ENCODE measurements at regions not wholly inside any gene's neighbourhood (a gene's known extent, or its start where the extent isn't known, plus 50 kb on each side); places are given as distances from the start of the nearest gene placed in this dataset.

GRCh38 chr15:58260205-58260724 is 122.1 kb downstream of the AQP9 start:
- TF ChIP-seq CTCF (IDR thresholded peaks at IDR 0.05; ENCODE audit: insufficient read depth, low read length, missing control alignments): no peak
- ChIA-PET POLR2A (no interaction called here), CTCF (interaction anchor here (1.2 kb wide), 1 partner anchor 9 kb away, joined by 5 read pairs; no protein-coding TSS in a partner anchor)
- H3K4me3 ChIP-seq (ENCODE audit: low read depth, low read length): no peak overlapping the region
- no peak for DNase-seq (ENCODE audit: low read depth, low spot score)

- CTCF ChIA-PET: no interaction called here
- no peak overlapping the region for H3K4me3 ChIP-seq (ENCODE audit: low read depth, low read length)
- TF ChIP-seq CTCF (IDR thresholded peaks at IDR 0.05; ENCODE audit: insufficient read depth, low read length, missing control alignments): no peak
- DNase-seq (ENCODE audit: low read depth, low spot score): no peak
- POLR2A ChIA-PET: no interaction called here
Observed at GRCh38 chr15:58260725-58261267, 122.6 kb downstream of the AQP9 start.

- ChIA-PET POLR2A (no interaction called here), CTCF (no interaction called here)
- no peak for DNase-seq (ENCODE audit: low read depth, low spot score)
- no peak overlapping the region for H3K4me3 ChIP-seq (ENCODE audit: low read depth, low read length)
- TF ChIP-seq CTCF (IDR thresholded peaks at IDR 0.05; ENCODE audit: insufficient read depth, low read length, missing control alignments): no peak
Observed at GRCh38 chr15:58261368-58261767, 123.2 kb downstream of the AQP9 start.

- TF ChIP-seq CTCF (IDR thresholded peaks at IDR 0.05; ENCODE audit: insufficient read depth, low read length, missing control alignments): no peak
- ChIA-PET CTCF (no interaction called here), POLR2A (no interaction called here)
- DNase-seq (ENCODE audit: low read depth, low spot score): no peak
- no peak overlapping the region for H3K4me3 ChIP-seq (ENCODE audit: low read depth, low read length)
Observed at GRCh38 chr15:58264053-58264971, 126.1 kb downstream of the AQP9 start.

GRCh38 chr15:58267051-58267450 is 128.9 kb downstream of the AQP9 start:
- POLR2A ChIA-PET: no interaction called here
- DNase-seq (ENCODE audit: low read depth, low spot score): no peak
- no peak overlapping the region for H3K4me3 ChIP-seq (ENCODE audit: low read depth, low read length)
- CTCF ChIA-PET: interaction anchor here (1.2 to 2.0 kb wide), 4 partner anchors 39 to 1262 kb away, joined by 3 to 7 read pairs (median 4); partner anchors contain the start of gene MINDY2
- no peak for TF ChIP-seq CTCF (IDR thresholded peaks at IDR 0.05; ENCODE audit: insufficient read depth, low read length, missing control alignments)

- no peak for DNase-seq (ENCODE audit: low read depth, low spot score)
- H3K4me3 ChIP-seq (ENCODE audit: low read depth, low read length): no peak overlapping the region
- CTCF ChIA-PET: interaction anchor here (0.8 to 3.0 kb wide), 14 partner anchors 9 to 501 kb away, joined by 3 to 11 read pairs (median 4); partner anchors contain the start of gene MINDY2
- POLR2A ChIA-PET: no interaction called here
- no peak for TF ChIP-seq CTCF (IDR thresholded peaks at IDR 0.05; ENCODE audit: insufficient read depth, low read length, missing control alignments)
Observed at GRCh38 chr15:58268746-58269267, 130.6 kb downstream of the AQP9 start.

All from AG04449 (cell line).